Natural killer cell (primary cell): ENCODE measurements at regions not wholly inside any gene's neighbourhood (a gene's known extent, or its start where the extent isn't known, plus 50 kb on each side); places are given as distances from the start of the nearest gene placed in this dataset.

ENCODE experiments used
- ATAC-seq, 3 donors: fragments of 150-1000 bp in 2 of 3; fragments of 200-7000 bp in 1 of 3; cut with Tn5 transposase; 1 replicate in 1 of 3; 2 replicates in 2 of 3; pipeline ENCODE4 v1.10.0; 2021; ENCODE audit warnings: mild to moderate bottlenecking in 2 of 3, moderate library complexity in 2 of 3
- DNase-seq, 2 donors: peaks; one replicate each; pipeline versions ENCODE4 v3.0.0 to v3.0.0-alpha.2; 2013 to 2021; ENCODE audit warnings: mixed read lengths in 1 of 2
- H3K27ac ChIP-seq: one replicate; pipeline ENCODE4 v1.5.1; 2013; ENCODE audit warnings: mild to moderate bottlenecking, low read length
- H3K27me3 ChIP-seq: one replicate; pipeline ENCODE4 v1.6.1; 2013; ENCODE audit warnings: low read length; ENCODE audit not compliant: control insufficient read depth, insufficient read depth
- H3K36me3 ChIP-seq: one replicate; pipeline ENCODE4 v1.6.1; 2013; ENCODE audit warnings: low read length; ENCODE audit not compliant: control insufficient read depth, insufficient read depth
- H3K4me1 ChIP-seq: one replicate; pipeline ENCODE4 v1.6.1; 2013; ENCODE audit warnings: low read length; ENCODE audit not compliant: control insufficient read depth, insufficient read depth
- H3K4me3 ChIP-seq: one replicate; pipeline ENCODE4 v1.5.1; 2013; ENCODE audit warnings: low read length
- H3K9me3 ChIP-seq: one replicate; pipeline ENCODE4 v1.6.1; 2013; ENCODE audit warnings: low read length; ENCODE audit not compliant: control insufficient read depth, insufficient read depth
- H3K27ac Mint-ChIP-seq, 2 donors: one replicate each; pipeline ENCODE4 v1.8.0; 2022; ENCODE audit warnings: mild to moderate bottlenecking in 2 of 2, mixed read lengths in 2 of 2, moderate library complexity in 1 of 2
- H3K27me3 Mint-ChIP-seq, 2 donors: one replicate each; pipeline ENCODE4 v1.8.0; 2022; ENCODE audit warnings: low read depth in 2 of 2, mixed read lengths in 2 of 2
- H3K36me3 Mint-ChIP-seq: one replicate; pipeline ENCODE4 v1.8.0; 2022; ENCODE audit warnings: mixed read lengths
- H3K4me1 Mint-ChIP-seq, 2 donors: one replicate each; pipeline ENCODE4 v1.8.0; 2022; ENCODE audit warnings: mixed read lengths in 2 of 2
- H3K4me3 Mint-ChIP-seq: one replicate; pipeline ENCODE4 v1.8.0; 2022; ENCODE audit warnings: mild to moderate bottlenecking, moderate library complexity, mixed read lengths
- H3K9me3 Mint-ChIP-seq, 2 donors: one replicate each; pipeline ENCODE4 v1.8.0; 2022; ENCODE audit warnings: mixed read lengths in 2 of 2
- CTCF ChIP-seq: fragments of 200-600 bp; IDR thresholded peaks from one replicate; pipeline ENCODE4 v1.8.0; 2022; ENCODE audit warnings: antibody characterized with exemption
- WGBS: methylation state at CpG from one replicate; pipeline ENCODE4 v1.1.7; 2013; ENCODE audit warnings: missing lambda C conversion rate; ENCODE audit not compliant: insufficient coverage; 5-methylcytosine and 5-hydroxymethylcytosine counted together
- intact Hi-C: fragments of 100-400 bp; cut with micrococcal nuclease; formaldehyde crosslinking; loops from one replicate; pipeline ENCODE4 v1.14.2; 2022

DNA sequence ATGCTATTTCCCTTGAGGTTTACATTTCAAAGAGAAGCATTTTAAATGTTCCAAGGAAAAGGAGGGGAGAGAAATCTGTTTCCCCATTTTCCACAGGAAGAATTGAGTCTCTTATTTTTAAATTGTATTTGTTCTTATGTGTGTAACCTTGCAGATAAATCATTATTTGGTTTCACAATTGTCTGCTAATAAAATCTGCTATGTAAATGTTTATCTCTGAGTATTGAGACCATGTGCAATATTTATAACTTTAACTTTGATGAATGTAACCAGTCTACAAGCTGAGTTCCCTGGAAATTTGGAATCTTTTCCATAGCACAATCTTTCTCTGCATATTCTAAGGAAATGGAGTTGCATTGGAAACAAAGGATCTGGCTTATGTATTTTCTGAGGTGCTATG is 209.6 kb downstream of the PTBP2 start:
- H3K36me3 Mint-ChIP-seq, result no peaks in the 10 kb centered on the region
- no peak for ATAC-seq
- Histone ChIP-seq H3K36me3 (no peaks in the 10 kb centered on the region), H3K27me3 (no peaks in the 10 kb centered on the region), H3K9me3 (no peaks in the 10 kb centered on the region), H3K4me1 (no peaks in the 10 kb centered on the region), H3K4me3 (no peak overlapping the region), H3K27ac (no peak overlapping the region)
- H3K27ac Mint-ChIP-seq, result no peak overlapping the region
- no peaks in the 10 kb centered on the region for H3K27me3 Mint-ChIP-seq
- no peak for DNase-seq
- peaks cover 0 to 2% of the 10 kb centered on the region in 2 donors for H3K9me3 Mint-ChIP-seq
- no peak for TF ChIP-seq CTCF
- intact Hi-C loops, result no loop called here
- no peak overlapping the region for H3K4me3 Mint-ChIP-seq
- H3K4me1 Mint-ChIP-seq, result no peaks in the 10 kb centered on the region

- Mint-ChIP-seq H3K27ac (no peak overlapping the region), H3K4me1 (no peaks in the 10 kb centered on the region), H3K9me3 (peaks cover 0 to 2% of the 10 kb centered on the region in 2 donors), H3K27me3 (no peaks in the 10 kb centered on the region), H3K4me3 (no peak overlapping the region), H3K36me3 (no peaks in the 10 kb centered on the region)
- Histone ChIP-seq H3K27me3 (no peaks in the 10 kb centered on the region), H3K4me1 (no peaks in the 10 kb centered on the region), H3K36me3 (no peaks in the 10 kb centered on the region), H3K9me3 (no peaks in the 10 kb centered on the region), H3K4me3 (no peak overlapping the region), H3K27ac (no peak overlapping the region)
- DNase-seq (no peak), ATAC-seq (no peak)
- 71% methylated on average over 3 of the region's 3 CpGs for WGBS
- TF ChIP-seq CTCF, result no peak
- intact Hi-C loops, result no loop called here
These were observed 212.7 kb downstream of the PTBP2 start for GRCh38 chr1:96934282-96934681.

DNA sequence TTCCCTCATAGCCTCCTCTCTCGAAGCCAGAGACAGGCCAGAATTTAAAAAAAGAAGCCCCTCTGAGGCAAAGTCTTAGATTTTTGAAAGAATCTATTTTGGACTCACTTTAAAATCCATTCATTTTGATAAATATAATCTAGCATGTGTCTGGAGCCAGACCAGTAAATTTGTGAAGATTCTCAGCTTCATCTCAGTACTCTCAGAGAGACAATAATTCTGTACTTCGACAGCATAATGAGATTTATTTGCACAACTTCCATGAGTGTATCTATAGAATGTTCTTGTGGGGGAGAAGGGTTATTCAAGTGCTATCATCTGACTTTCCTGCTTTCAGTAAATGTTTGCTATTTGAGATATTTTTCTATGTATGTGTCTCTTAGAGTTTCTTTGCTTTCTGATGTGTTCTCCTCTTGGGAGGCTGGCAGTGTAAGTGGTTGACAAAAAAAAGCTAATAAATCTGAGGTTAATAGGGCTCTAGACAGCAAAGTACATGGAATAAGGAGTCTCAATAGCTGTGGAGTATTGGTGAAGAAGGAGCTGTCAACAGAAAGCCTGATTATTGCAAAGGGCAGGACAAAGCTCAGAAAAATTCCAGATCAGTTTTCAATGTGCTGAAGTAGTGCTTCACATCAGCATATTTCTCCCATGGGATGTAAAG is 223.0 kb downstream of the PTBP2 start:
- DNase-seq (no peak), ATAC-seq (no peak)
- Mint-ChIP-seq H3K4me3 (no peak overlapping the region), H3K27ac (no peak overlapping the region), H3K4me1 (no peaks in the 10 kb centered on the region), H3K36me3 (no peaks in the 10 kb centered on the region), H3K9me3 (peaks cover 0 to 2% of the 10 kb centered on the region in 2 donors), H3K27me3 (no peaks in the 10 kb centered on the region)
- H3K4me3 ChIP-seq, result no peak overlapping the region
- no peaks in the 10 kb centered on the region for H3K27me3 ChIP-seq
- no peaks in the 10 kb centered on the region for H3K4me1 ChIP-seq
- H3K27ac ChIP-seq, result no peak overlapping the region
- WGBS, result 73% methylated on average over 2 of the region's 2 CpGs
- H3K36me3 ChIP-seq, result no peaks in the 10 kb centered on the region
- TF ChIP-seq CTCF, result no peak
- intact Hi-C loops, result no loop called here
- H3K9me3 ChIP-seq, result no peaks in the 10 kb centered on the region

DNA sequence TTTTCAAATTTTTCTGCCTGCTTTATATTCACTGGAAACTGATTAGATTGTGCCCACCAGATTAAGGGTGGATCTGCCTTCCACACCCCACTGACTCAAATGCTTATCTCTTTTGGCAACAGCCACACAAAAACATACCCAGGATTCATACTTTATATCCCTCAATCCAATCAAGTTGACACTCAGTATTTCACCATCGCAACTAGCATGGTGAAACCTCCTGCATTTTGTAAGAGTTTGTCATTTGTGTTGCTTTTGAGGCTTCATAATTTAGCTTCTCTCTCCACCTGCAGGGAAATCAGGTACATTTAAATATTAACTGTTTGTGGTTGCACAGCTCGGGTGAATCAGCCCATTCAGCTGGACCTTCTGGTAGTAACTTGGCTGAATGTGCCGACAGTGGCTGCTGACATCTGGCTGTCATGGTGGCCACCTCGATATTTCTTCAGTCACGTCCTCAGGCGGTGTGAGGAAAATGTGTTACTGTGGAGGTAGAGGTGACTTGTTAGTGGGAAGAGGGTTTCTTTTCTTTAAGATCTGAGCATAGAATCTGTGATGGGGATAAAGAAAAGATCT is 224.0 kb downstream of the PTBP2 start:
- no peaks in the 10 kb centered on the region for H3K36me3 ChIP-seq
- ATAC-seq, result no peak
- intact Hi-C loops, result no loop called here
- no peaks in the 10 kb centered on the region for H3K36me3 Mint-ChIP-seq
- H3K27ac Mint-ChIP-seq, result no peak overlapping the region
- no peak for TF ChIP-seq CTCF
- H3K4me3 Mint-ChIP-seq, result no peak overlapping the region
- peaks cover 0 to 2% of the 10 kb centered on the region in 2 donors for H3K9me3 Mint-ChIP-seq
- DNase-seq, result no peak
- no peaks in the 10 kb centered on the region for H3K27me3 Mint-ChIP-seq
- WGBS, result 90% methylated on average over 6 of the region's 6 CpGs
- no peaks in the 10 kb centered on the region for H3K27me3 ChIP-seq
- no peaks in the 10 kb centered on the region for H3K9me3 ChIP-seq
- no peak overlapping the region for H3K27ac ChIP-seq
- no peaks in the 10 kb centered on the region for H3K4me1 Mint-ChIP-seq
- H3K4me3 ChIP-seq, result no peak overlapping the region
- H3K4me1 ChIP-seq, result no peaks in the 10 kb centered on the region
